ENCODE measurements at regions not wholly inside any gene's neighbourhood (a gene's known extent, or its start where the extent isn't known, plus 50 kb on each side); places are given as distances from the start of the nearest gene placed in this dataset.
"Not testable (repeated sequence)": the region's sequence is repeated elsewhere in the genome, so short reads cannot be mapped to it uniquely, and the experiment has no call there.

- DNase-seq (ENCODE audit: low read depth): no peak
Measured at GRCh38 chr9:32886021-32886420, 102.7 kb downstream of the TMEM215 start.

- DNase-seq (ENCODE audit: low read depth): not testable (repeated sequence)
Measured at GRCh38 chr9:32894485-32894884, 106.9 kb downstream of the APTX start.

- peak; percentile 34 for DNase-seq (ENCODE audit: low read depth)
Measured at GRCh38 chr9:32899181-32899580, 102.2 kb downstream of the APTX start.

- no peak for DNase-seq (ENCODE audit: low read depth)
Measured at GRCh38 chr9:32899761-32900160, 101.7 kb downstream of the APTX start.

GRCh38 chr9:32906213-32906612 lies 95.2 kb downstream of the APTX start:
- DNase-seq (ENCODE audit: low read depth): no peak

GRCh38 chr9:32915802-32916201 lies 85.6 kb downstream of the APTX start:
- no peak for DNase-seq (ENCODE audit: low read depth)

- no peak for DNase-seq (ENCODE audit: low read depth)
Measured at GRCh38 chr9:32918628-32919027, 82.8 kb downstream of the APTX start.

All from M059J (cell line).